ENCODE measurements at regions not wholly inside any gene's neighbourhood (a gene's known extent, or its start where the extent isn't known, plus 50 kb on each side); places are given as distances from the start of the nearest gene placed in this dataset.
"Not testable (repeated sequence)": the region's sequence is repeated elsewhere in the genome, so short reads cannot be mapped to it uniquely, and the experiment has no call there.

GRCh38 chrX:82782014-82782413 lies 726.1 kb upstream of the POU3F4 start:
- H3K27ac ChIP-seq (ENCODE audit: low read depth, low read length, poor library complexity, severe bottlenecking), result no peak overlapping the region
- no peaks in the 10 kb centered on the region for H3K9me2 ChIP-seq (ENCODE audit: low read depth, low read length)
- no peaks in the 10 kb centered on the region for H3K27me3 ChIP-seq (ENCODE audit: insufficient read depth, low read length)
- H3K9me3 ChIP-seq (ENCODE audit: low read length), result no peaks in the 10 kb centered on the region
- no peak overlapping the region for H3K4me3 ChIP-seq (ENCODE audit: low read depth, low read length, poor library complexity, severe bottlenecking)
- TF ChIP-seq CTCF (IDR thresholded peaks at IDR 0.05; ENCODE audit: low read length) (no peak), EZH2 (IDR thresholded peaks at IDR 0.05; ENCODE audit: borderline replicate concordance, low read length) (no peak)
- H3K4me2 ChIP-seq (ENCODE audit: low read length), result no peak overlapping the region
- no peaks in the 10 kb centered on the region for H3K79me2 ChIP-seq (ENCODE audit: insufficient read depth, low read length)
- H2AFZ ChIP-seq (ENCODE audit: low read length), result no peak overlapping the region
- no peaks in the 10 kb centered on the region for H3K36me3 ChIP-seq (ENCODE audit: insufficient read depth, low read length)
- no peak overlapping the region for H3K9ac ChIP-seq (ENCODE audit: low read length)
- H4K20me1 ChIP-seq (ENCODE audit: insufficient read depth, low read length), result no peaks in the 10 kb centered on the region
- H3K4me1 ChIP-seq (ENCODE audit: insufficient read depth, low read length, severe bottlenecking), result no peaks in the 10 kb centered on the region
- no peaks in the 10 kb centered on the region for H3F3A ChIP-seq (ENCODE audit: insufficient read depth, low read length)

DNA sequence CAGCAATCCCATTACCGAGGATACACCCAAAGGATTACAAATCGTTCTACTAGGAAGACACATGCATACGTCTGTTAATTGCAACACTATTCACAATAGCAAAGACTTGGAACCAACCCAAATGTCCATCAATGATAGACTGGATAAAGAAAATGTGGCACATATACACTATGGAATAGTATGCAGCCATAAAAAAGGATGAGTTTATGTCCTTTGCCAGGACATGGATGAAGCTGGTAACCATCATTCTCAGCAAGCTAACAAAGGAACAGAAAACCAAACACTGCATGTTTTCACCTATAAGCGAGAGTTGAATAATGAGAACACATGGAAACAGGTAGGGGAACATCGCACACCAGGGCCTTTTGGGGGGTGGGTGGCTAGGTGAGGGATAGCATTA lies 695.2 kb upstream of the POU3F4 start:
- H4K20me1 ChIP-seq (ENCODE audit: insufficient read depth, low read length); H3K4me3 ChIP-seq (ENCODE audit: low read depth, low read length, poor library complexity, severe bottlenecking); H3K9me3 ChIP-seq (ENCODE audit: low read length); H3K36me3 ChIP-seq (ENCODE audit: insufficient read depth, low read length); H3K4me1 ChIP-seq (ENCODE audit: insufficient read depth, low read length, severe bottlenecking); H3K9ac ChIP-seq (ENCODE audit: low read length); H3K79me2 ChIP-seq (ENCODE audit: insufficient read depth, low read length); H3F3A ChIP-seq (ENCODE audit: insufficient read depth, low read length); H3K9me2 ChIP-seq (ENCODE audit: low read depth, low read length); H3K4me2 ChIP-seq (ENCODE audit: low read length); H3K27ac ChIP-seq (ENCODE audit: low read depth, low read length, poor library complexity, severe bottlenecking); H2AFZ ChIP-seq (ENCODE audit: low read length); H3K27me3 ChIP-seq (ENCODE audit: insufficient read depth, low read length): not testable (repeated sequence)

GRCh38 chrX:82813671-82814078 lies 694.4 kb upstream of the POU3F4 start:
- Histone ChIP-seq H3F3A (ENCODE audit: insufficient read depth, low read length) (no peaks in the 10 kb centered on the region), H4K20me1 (ENCODE audit: insufficient read depth, low read length) (no peaks in the 10 kb centered on the region), H3K36me3 (ENCODE audit: insufficient read depth, low read length) (no peaks in the 10 kb centered on the region), H3K9me2 (ENCODE audit: low read depth, low read length) (no peaks in the 10 kb centered on the region), H3K9me3 (ENCODE audit: low read length) (no peaks in the 10 kb centered on the region), H3K79me2 (ENCODE audit: insufficient read depth, low read length) (no peaks in the 10 kb centered on the region), H3K27ac (ENCODE audit: low read depth, low read length, poor library complexity, severe bottlenecking) (no peak overlapping the region), H3K9ac (ENCODE audit: low read length) (no peak overlapping the region), H3K4me2 (ENCODE audit: low read length) (no peak overlapping the region), H2AFZ (ENCODE audit: low read length) (no peak overlapping the region), H3K27me3 (ENCODE audit: insufficient read depth, low read length) (no peaks in the 10 kb centered on the region), H3K4me1 (ENCODE audit: insufficient read depth, low read length, severe bottlenecking) (peaks cover 4% of the 10 kb centered on the region), H3K4me3 (ENCODE audit: low read depth, low read length, poor library complexity, severe bottlenecking) (no peak overlapping the region)
- TF ChIP-seq EZH2 (IDR thresholded peaks at IDR 0.05; ENCODE audit: borderline replicate concordance, low read length) (no peak), CTCF (IDR thresholded peaks at IDR 0.05; ENCODE audit: low read length) (no peak)

DNA sequence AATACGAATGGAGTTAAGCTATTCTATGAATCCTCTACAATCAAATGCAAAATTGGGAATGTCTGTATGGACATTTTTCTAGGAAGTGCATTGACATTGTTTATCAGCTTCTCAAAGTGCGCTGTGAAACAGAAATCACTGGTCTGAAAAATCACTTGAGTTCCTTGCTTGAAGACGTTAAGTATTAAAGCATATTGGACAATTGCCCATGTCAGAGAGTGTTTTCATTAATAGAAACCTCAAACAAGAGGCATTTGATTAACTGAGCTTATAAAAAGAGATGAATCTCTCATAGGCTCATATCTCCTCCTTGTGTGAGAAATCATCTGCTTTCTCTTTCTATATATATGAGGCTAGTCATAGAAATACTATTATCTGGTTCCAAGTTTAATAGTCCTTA lies 692.1 kb upstream of the POU3F4 start:
- Histone ChIP-seq H3K36me3 (ENCODE audit: insufficient read depth, low read length) (no peaks in the 10 kb centered on the region), H3K27me3 (ENCODE audit: insufficient read depth, low read length) (no peaks in the 10 kb centered on the region), H3K4me1 (ENCODE audit: insufficient read depth, low read length, severe bottlenecking) (no peaks in the 10 kb centered on the region), H3K9me3 (ENCODE audit: low read length) (no peaks in the 10 kb centered on the region), H3K79me2 (ENCODE audit: insufficient read depth, low read length) (no peaks in the 10 kb centered on the region), H4K20me1 (ENCODE audit: insufficient read depth, low read length) (no peaks in the 10 kb centered on the region), H2AFZ (ENCODE audit: low read length) (no peak overlapping the region), H3K27ac (ENCODE audit: low read depth, low read length, poor library complexity, severe bottlenecking) (no peak overlapping the region), H3K4me2 (ENCODE audit: low read length) (no peak overlapping the region), H3K9me2 (ENCODE audit: low read depth, low read length) (no peaks in the 10 kb centered on the region), H3K9ac (ENCODE audit: low read length) (no peak overlapping the region), H3K4me3 (ENCODE audit: low read depth, low read length, poor library complexity, severe bottlenecking) (no peak overlapping the region), H3F3A (ENCODE audit: insufficient read depth, low read length) (no peaks in the 10 kb centered on the region)
- TF ChIP-seq EZH2 (IDR thresholded peaks at IDR 0.05; ENCODE audit: borderline replicate concordance, low read length) (no peak), CTCF (IDR thresholded peaks at IDR 0.05; ENCODE audit: low read length) (no peak)
